ENCODE measurements at regions not wholly inside any gene's neighbourhood (a gene's known extent, or its start where the extent isn't known, plus 50 kb on each side); places are given as distances from the start of the nearest gene placed in this dataset.

- H3K36me3 ChIP-seq (ENCODE audit: insufficient read depth, low read length, poor library complexity, severe bottlenecking), result no peaks in the 10 kb centered on the region
- ChIA-PET CTCF (no interaction called here), POLR2A (ENCODE audit: low non-redundant PET) (no interaction called here)
- TF ChIP-seq CTCF (conservative IDR thresholded peaks at IDR 0.05; ENCODE audit: low read depth, low read length), result no peak
- TF ChIP-seq EZH2 (IDR thresholded peaks at IDR 0.05; ENCODE audit: borderline replicate concordance, low read depth, low read length, poor library complexity, severe bottlenecking), result no peak
- H3K9me3 ChIP-seq (ENCODE audit: low read depth, low read length, poor library complexity, severe bottlenecking), result no peaks in the 10 kb centered on the region
- no peak overlapping the region for H3K4me3 ChIP-seq (ENCODE audit: low read depth, low read length, poor library complexity, severe bottlenecking)
- BruUV-seq (replicated peaks), result no TSS peak
- H3K27ac ChIP-seq (ENCODE audit: low read depth, low read length, poor library complexity, severe bottlenecking), result no peak overlapping the region
- intact Hi-C loops (cut with micrococcal nuclease; ENCODE audit: unreplicated experiment), result no loop called here
- H3K4me1 ChIP-seq (ENCODE audit: insufficient read depth, low read length, poor library complexity, severe bottlenecking), result no peaks in the 10 kb centered on the region
- H3K27me3 ChIP-seq (replicated peaks; ENCODE audit: insufficient read depth, low read depth, low read length, poor library complexity), result no peaks in the 10 kb centered on the region
- DNase-seq (ENCODE audit: low spot score), result peak; percentile 24
These were observed 463.1 kb upstream of the ARHGEF26 start for GRCh38 chr3:153658136-153658535.

DNA sequence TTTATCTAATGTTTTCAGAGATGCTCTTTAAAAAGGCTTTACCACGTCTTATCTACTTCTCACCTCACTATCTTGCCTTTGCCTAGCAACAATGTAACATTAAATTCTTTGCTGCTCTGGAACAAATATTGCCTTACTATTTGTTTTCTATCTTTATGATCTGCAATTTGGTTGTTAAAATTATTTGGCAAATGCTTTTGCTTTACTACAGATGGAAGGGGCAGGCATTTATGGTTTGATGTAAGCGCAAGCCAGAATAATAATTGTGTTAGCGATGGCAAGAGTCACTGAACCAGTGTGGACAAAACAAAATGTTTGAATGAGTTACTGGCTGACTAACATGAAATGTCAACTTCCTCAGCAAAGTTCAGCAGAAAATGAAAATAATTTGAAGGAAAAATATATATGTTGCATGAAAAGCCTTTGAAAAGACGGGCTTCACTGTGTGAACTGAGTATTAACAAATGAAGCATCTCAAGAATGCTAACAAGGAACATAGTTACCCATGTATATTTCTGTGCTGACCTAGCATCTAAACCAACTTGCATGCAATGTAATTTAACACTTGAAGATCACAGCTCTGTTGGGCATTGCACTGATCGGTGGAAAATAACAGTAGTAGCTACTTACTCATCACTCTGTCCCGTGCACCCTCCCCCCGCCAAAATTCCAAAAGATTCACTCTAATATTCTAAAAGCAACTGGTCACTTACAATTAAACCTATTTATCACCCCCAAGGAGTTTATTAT, 454.0 kb upstream of the ARHGEF26 start:
- CTCF ChIA-PET, result no interaction called here
- H3K36me3 ChIP-seq (ENCODE audit: insufficient read depth, low read length, poor library complexity, severe bottlenecking), result no peaks in the 10 kb centered on the region
- no peak overlapping the region for H3K27ac ChIP-seq (ENCODE audit: low read depth, low read length, poor library complexity, severe bottlenecking)
- DNase-seq (ENCODE audit: low spot score), result no peak
- H3K27me3 ChIP-seq (replicated peaks; ENCODE audit: insufficient read depth, low read depth, low read length, poor library complexity), result peaks cover 4% of the 10 kb centered on the region
- TF ChIP-seq EZH2 (IDR thresholded peaks at IDR 0.05; ENCODE audit: borderline replicate concordance, low read depth, low read length, poor library complexity, severe bottlenecking), result no peak
- TF ChIP-seq CTCF (conservative IDR thresholded peaks at IDR 0.05; ENCODE audit: low read depth, low read length), result no peak
- no peaks in the 10 kb centered on the region for H3K9me3 ChIP-seq (ENCODE audit: low read depth, low read length, poor library complexity, severe bottlenecking)
- no peak overlapping the region for H3K4me3 ChIP-seq (ENCODE audit: low read depth, low read length, poor library complexity, severe bottlenecking)
- no peaks in the 10 kb centered on the region for H3K4me1 ChIP-seq (ENCODE audit: insufficient read depth, low read length, poor library complexity, severe bottlenecking)
- POLR2A ChIA-PET (ENCODE audit: low non-redundant PET), result no interaction called here
- intact Hi-C loops (cut with micrococcal nuclease; ENCODE audit: unreplicated experiment), result no loop called here
- BruUV-seq (replicated peaks), result no TSS peak

- DNase-seq (ENCODE audit: low spot score), result no peak
- Histone ChIP-seq H3K4me3 (ENCODE audit: low read depth, low read length, poor library complexity, severe bottlenecking) (no peak overlapping the region), H3K27ac (ENCODE audit: low read depth, low read length, poor library complexity, severe bottlenecking) (no peak overlapping the region), H3K4me1 (ENCODE audit: insufficient read depth, low read length, poor library complexity, severe bottlenecking) (no peaks in the 10 kb centered on the region), H3K36me3 (ENCODE audit: insufficient read depth, low read length, poor library complexity, severe bottlenecking) (no peaks in the 10 kb centered on the region), H3K27me3 (replicated peaks; ENCODE audit: insufficient read depth, low read depth, low read length, poor library complexity) (peaks cover 4% of the 10 kb centered on the region), H3K9me3 (ENCODE audit: low read depth, low read length, poor library complexity, severe bottlenecking) (no peaks in the 10 kb centered on the region)
- intact Hi-C loops (cut with micrococcal nuclease; ENCODE audit: unreplicated experiment), result no loop called here
- BruUV-seq (replicated peaks), result no TSS peak
- no peak for TF ChIP-seq EZH2 (IDR thresholded peaks at IDR 0.05; ENCODE audit: borderline replicate concordance, low read depth, low read length, poor library complexity, severe bottlenecking)
- TF ChIP-seq CTCF (conservative IDR thresholded peaks at IDR 0.05; ENCODE audit: low read depth, low read length), result no peak; the same call in 1 of the 2 replicates
- ChIA-PET POLR2A (ENCODE audit: low non-redundant PET) (no interaction called here), CTCF (no interaction called here)
These were observed 451.7 kb upstream of the ARHGEF26 start for GRCh38 chr3:153669527-153669926.
